ENCODE measurements at regions not wholly inside any gene's neighbourhood (a gene's known extent, or its start where the extent isn't known, plus 50 kb on each side); places are given as distances from the start of the nearest gene placed in this dataset.

DNA sequence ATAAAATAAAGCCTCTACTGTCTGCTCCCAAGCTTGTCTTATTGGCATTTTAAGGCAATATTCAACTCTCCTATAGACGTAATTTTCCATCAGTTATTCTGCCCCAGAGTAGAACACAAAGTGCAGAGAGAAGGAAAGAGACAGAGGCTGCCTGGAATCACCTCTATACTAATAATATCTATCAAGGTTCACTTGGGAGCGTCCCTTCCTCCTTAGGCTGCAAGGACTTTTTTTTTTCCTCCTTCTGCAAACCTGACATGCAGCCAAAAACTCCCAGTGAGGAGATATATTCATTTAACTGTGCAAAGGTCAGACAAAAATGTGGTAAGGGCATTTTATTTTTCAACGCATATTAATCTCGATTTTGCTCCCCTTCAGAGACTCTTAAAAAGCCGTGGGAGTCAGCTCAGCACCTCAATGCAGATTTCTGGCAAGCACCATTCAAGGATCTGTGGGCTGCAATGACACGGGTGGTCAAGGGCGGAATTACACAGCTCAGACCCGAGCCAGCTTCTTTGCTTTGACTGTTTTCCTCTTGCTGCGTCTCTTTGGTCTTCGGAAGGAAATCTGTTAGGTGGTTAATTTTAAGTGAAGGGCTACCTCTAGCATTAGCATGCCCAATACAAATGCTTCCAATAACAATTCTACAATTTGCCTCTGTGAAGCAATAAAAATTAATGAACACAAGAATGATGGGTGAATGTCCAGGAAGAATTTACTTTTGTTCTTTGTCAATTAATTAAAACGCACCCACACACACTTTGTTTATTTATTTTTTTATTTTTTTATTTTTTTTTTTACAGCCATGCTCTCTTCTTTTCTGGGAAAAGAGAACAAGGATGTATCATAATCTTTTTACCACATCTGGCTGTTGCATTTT is 587.7 kb upstream of the GRAMD2B start:
- TF ChIP-seq, protein P1, sequence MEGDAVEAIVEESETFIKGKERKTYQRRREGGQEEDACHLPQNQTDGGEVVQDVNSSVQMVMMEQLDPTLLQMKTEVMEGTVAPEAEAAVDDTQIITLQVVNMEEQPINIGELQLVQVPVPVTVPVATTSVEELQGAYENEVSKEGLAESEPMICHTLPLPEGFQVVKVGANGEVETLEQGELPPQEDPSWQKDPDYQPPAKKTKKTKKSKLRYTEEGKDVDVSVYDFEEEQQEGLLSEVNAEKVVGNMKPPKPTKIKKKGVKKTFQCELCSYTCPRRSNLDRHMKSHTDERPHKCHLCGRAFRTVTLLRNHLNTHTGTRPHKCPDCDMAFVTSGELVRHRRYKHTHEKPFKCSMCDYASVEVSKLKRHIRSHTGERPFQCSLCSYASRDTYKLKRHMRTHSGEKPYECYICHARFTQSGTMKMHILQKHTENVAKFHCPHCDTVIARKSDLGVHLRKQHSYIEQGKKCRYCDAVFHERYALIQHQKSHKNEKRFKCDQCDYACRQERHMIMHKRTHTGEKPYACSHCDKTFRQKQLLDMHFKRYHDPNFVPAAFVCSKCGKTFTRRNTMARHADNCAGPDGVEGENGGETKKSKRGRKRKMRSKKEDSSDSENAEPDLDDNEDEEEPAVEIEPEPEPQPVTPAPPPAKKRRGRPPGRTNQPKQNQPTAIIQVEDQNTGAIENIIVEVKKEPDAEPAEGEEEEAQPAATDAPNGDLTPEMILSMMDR (IDR thresholded peaks at IDR 0.05 in 4 of 5, conservative IDR thresholded peaks at IDR 0.05 in 1 of 5), result peak; percentile 32 to 65 (median 58)
- no peak for TF ChIP-seq POLR2A (IDR thresholded peaks at IDR 0.05)

All from gastrocnemius medialis (tissue), 4 donors.